ENCODE measurements at regions not wholly inside any gene's neighbourhood (a gene's known extent, or its start where the extent isn't known, plus 50 kb on each side); places are given as distances from the start of the nearest gene placed in this dataset.

DNA sequence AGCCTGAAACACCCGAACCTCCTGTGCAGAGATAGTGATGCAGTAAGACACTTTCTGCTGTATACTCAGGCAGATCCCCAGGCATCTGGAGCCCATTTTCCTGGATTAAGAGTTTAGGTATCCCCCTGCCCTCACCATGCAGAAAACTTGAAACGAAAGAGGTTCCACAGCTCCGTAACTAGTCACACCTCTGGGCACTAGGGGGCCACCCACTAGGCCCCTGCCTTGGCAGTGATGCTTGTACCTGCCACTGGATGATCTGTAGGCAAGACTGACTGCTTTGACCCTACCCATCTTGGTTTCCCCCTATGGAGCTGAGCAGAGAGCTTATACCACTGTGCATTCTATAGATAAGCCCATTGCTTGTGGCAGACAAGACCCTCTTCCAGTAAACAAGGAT lies 940.6 kb downstream of the PCDH19 start:
- ATAC-seq (no peak), DNase-seq (no peak)
- TF ChIP-seq, protein P1, sequence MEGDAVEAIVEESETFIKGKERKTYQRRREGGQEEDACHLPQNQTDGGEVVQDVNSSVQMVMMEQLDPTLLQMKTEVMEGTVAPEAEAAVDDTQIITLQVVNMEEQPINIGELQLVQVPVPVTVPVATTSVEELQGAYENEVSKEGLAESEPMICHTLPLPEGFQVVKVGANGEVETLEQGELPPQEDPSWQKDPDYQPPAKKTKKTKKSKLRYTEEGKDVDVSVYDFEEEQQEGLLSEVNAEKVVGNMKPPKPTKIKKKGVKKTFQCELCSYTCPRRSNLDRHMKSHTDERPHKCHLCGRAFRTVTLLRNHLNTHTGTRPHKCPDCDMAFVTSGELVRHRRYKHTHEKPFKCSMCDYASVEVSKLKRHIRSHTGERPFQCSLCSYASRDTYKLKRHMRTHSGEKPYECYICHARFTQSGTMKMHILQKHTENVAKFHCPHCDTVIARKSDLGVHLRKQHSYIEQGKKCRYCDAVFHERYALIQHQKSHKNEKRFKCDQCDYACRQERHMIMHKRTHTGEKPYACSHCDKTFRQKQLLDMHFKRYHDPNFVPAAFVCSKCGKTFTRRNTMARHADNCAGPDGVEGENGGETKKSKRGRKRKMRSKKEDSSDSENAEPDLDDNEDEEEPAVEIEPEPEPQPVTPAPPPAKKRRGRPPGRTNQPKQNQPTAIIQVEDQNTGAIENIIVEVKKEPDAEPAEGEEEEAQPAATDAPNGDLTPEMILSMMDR (IDR thresholded peaks at IDR 0.05), result no peak
- no peaks in the 10 kb centered on the region for H3K36me3 ChIP-seq (ENCODE audit: low read depth)
- H3K4me1 ChIP-seq (ENCODE audit: low read depth), result no peaks in the 10 kb centered on the region
- no peaks in the 10 kb centered on the region for H3K9me3 ChIP-seq
- intact Hi-C loops (cut with DNase I, micrococcal nuclease), result no loop called here
- no peak overlapping the region for H3K4me3 ChIP-seq

DNA sequence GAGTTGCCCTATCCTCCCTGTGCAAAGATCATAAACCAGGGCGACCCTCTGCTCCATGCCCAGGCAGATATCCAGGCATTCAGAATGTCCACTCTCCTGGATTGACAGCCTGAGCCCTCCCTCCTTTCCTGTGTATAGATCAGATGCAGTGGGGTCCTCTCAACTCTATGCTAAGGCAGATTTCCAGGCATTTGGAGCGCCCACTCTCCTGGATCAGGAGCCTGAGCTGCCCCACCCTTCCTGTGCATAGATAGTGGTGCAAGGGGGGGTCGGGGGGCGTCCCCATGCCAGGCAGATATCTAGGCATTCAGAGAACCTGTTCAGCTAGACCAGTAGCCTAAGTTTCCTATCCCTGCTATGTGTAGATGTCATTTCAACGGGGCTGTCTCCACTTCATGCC lies 941.1 kb downstream of the PCDH19 start:
- Histone ChIP-seq H3K4me1 (ENCODE audit: low read depth) (no peaks in the 10 kb centered on the region), H3K36me3 (ENCODE audit: low read depth) (no peaks in the 10 kb centered on the region), H3K4me3 (no peak overlapping the region), H3K9me3 (no peaks in the 10 kb centered on the region)
- TF ChIP-seq, protein P1 (IDR thresholded peaks at IDR 0.05), result no peak
- DNase-seq, result peak in 1 of 3 donors; percentile 11
- intact Hi-C loops (cut with DNase I, micrococcal nuclease), result no loop called here
- no peak for ATAC-seq

DNA sequence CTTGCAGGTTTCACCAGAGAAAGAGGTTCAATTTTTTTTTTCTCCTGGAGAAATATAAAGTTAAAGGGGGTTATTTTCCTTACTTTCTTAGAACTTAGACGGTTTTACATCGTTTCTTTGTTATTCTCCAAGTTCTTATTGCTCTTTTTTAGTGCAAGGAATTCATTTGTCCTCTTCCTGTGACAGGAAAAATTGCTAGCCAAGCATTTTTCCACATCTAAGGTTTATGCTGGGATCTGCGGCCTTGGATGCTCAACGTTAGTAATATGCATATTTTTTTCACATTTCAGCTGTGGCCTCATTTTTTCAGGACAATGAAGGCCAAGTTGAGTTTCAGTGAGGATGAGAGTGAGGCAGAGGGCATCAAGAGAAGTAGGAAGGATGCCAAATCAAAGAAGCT lies 948.9 kb downstream of the PCDH19 start:
- no peak for ATAC-seq
- TF ChIP-seq, protein P1 (IDR thresholded peaks at IDR 0.05), result no peak
- Histone ChIP-seq H3K36me3 (ENCODE audit: low read depth) (no peaks in the 10 kb centered on the region), H3K4me3 (no peak overlapping the region), H3K9me3 (no peaks in the 10 kb centered on the region), H3K4me1 (ENCODE audit: low read depth) (no peaks in the 10 kb centered on the region)
- intact Hi-C loops (cut with DNase I, micrococcal nuclease), result no loop called here
- no peak for DNase-seq

DNA sequence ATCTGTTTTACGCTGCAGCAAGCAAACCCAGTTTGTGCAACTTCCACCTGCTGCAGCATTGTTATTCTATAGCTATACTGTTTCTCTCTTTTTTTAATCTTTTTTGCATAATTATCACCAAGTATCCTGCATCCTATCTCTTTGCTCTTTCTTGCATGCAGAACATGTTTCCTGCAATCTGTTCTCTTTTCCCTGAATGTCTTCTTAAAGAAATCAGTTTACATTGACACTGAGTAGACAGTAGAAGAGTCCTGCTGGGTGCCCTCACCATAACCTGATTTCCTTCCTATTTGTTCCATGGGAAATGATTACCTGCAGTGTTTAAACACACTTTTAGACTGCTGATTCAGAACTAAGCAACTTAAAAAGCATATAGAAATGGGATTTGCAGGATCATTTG lies 964.7 kb downstream of the PCDH19 start:
- TF ChIP-seq, protein P1 (IDR thresholded peaks at IDR 0.05), result no peak
- intact Hi-C loops (cut with DNase I, micrococcal nuclease), result no loop called here
- no peak for DNase-seq
- H3K4me1 ChIP-seq (ENCODE audit: low read depth), result no peaks in the 10 kb centered on the region
- no peak overlapping the region for H3K4me3 ChIP-seq
- no peaks in the 10 kb centered on the region for H3K36me3 ChIP-seq (ENCODE audit: low read depth)
- H3K9me3 ChIP-seq, result no peaks in the 10 kb centered on the region
- ATAC-seq, result no peak

DNA sequence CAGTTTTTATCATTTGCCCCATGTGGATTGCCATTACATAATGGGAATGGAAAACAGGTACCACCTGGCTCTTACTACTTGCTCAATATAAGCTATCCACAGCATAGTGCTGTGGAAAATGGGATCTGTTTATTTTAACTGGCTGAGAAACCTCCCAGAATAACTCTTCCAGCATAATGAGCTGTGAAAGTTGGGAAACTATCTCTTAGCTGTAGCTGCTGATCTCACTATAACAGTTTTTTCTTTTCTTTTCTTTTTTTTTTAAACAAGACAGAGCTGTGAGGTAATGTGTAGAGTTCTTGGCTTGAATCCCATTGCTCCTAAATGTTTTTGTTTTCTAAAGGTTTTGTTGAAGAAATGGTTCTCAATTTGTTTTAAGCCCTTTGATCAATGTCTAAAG lies 988.3 kb downstream of the PCDH19 start:
- DNase-seq, result no peak
- Histone ChIP-seq H3K4me1 (ENCODE audit: low read depth) (no peaks in the 10 kb centered on the region), H3K4me3 (no peak overlapping the region), H3K36me3 (ENCODE audit: low read depth) (no peaks in the 10 kb centered on the region), H3K9me3 (no peaks in the 10 kb centered on the region)
- intact Hi-C loops (cut with DNase I, micrococcal nuclease), result loop anchor here in 1 of 2 donors (10.0 kb wide), 1 partner anchor 83 kb away; no protein-coding TSS in a partner anchor
- TF ChIP-seq, protein P1 (IDR thresholded peaks at IDR 0.05), result no peak
- no peak for ATAC-seq

DNA sequence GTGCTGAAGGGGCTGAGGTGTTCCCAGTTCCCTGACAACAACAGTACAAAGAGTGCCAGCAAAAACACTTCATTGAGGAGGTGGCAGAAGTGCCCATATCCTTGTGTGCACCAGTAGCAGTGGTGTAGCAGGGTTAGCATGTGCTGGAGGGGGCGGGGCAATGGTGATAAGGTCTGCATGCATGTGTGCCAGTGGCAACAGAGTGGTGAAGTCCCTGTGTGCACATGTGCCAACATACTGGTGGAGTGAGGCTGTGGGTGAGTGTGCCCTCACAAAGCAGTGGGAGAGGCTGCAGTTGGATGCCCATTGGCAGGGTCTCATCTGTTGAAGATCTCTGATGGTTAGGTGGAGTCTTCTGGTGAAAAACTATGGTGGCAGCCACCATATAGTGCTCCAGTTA lies 994.6 kb downstream of the PCDH19 start:
- intact Hi-C loops (cut with DNase I, micrococcal nuclease), result no loop called here
- no peaks in the 10 kb centered on the region for H3K9me3 ChIP-seq
- H3K4me1 ChIP-seq (ENCODE audit: low read depth), result no peaks in the 10 kb centered on the region
- ATAC-seq, result no peak
- DNase-seq, result no peak
- H3K36me3 ChIP-seq (ENCODE audit: low read depth), result no peaks in the 10 kb centered on the region
- H3K4me3 ChIP-seq, result no peak overlapping the region
- TF ChIP-seq, protein P1 (IDR thresholded peaks at IDR 0.05), result no peak
